Amniotic epithelial cell (primary cell): ENCODE measurements at regions not wholly inside any gene's neighbourhood (a gene's known extent, or its start where the extent isn't known, plus 50 kb on each side); places are given as distances from the start of the nearest gene placed in this dataset.
A peak's percentile ranks its signal among the peaks of the same experiment; 100 is the strongest.
"Not testable (repeated sequence)": the region's sequence is repeated elsewhere in the genome, so short reads cannot be mapped to it uniquely, and the experiment has no call there.

ENCODE experiments used
- DNase-seq: peaks from one replicate; pipeline ENCODE4 v3.0.0-alpha.2; 2010; ENCODE audit warnings: low read depth

- no peak for DNase-seq
These were observed 57.6 kb downstream of the PTTG1 start for GRCh38 chr5:160479220-160479619.

- peak; percentile 22 for DNase-seq
These were observed 58.3 kb downstream of the PTTG1 start for GRCh38 chr5:160479926-160480325.

- DNase-seq = no peak
These were observed 59.0 kb downstream of the PTTG1 start for GRCh38 chr5:160480652-160481051.

- DNase-seq = no peak
These were observed 63.0 kb downstream of the PTTG1 start for GRCh38 chr5:160484678-160485077.

- DNase-seq = no peak
These were observed 63.8 kb downstream of the PTTG1 start for GRCh38 chr5:160485364-160485969.

GRCh38 chr5:160486573-160486972 lies 64.9 kb downstream of the PTTG1 start:
- no peak for DNase-seq

- no peak for DNase-seq
These were observed 67.0 kb downstream of the PTTG1 start for GRCh38 chr5:160488394-160489325.

GRCh38 chr5:160491438-160491837 lies 69.8 kb downstream of the PTTG1 start:
- no peak for DNase-seq

GRCh38 chr5:160492565-160492964 lies 70.9 kb downstream of the PTTG1 start:
- DNase-seq = no peak

- no peak for DNase-seq
These were observed 72.2 kb downstream of the PTTG1 start for GRCh38 chr5:160493806-160494338.

- peak; percentile 7 for DNase-seq
These were observed 72.8 kb downstream of the PTTG1 start for GRCh38 chr5:160494451-160494850.

- no peak for DNase-seq
These were observed 74.7 kb downstream of the PTTG1 start for GRCh38 chr5:160496334-160496733.

GRCh38 chr5:160496784-160497183 lies 75.1 kb downstream of the PTTG1 start:
- DNase-seq = no peak

- DNase-seq = no peak
These were observed 76.2 kb downstream of the PTTG1 start for GRCh38 chr5:160497878-160498277.

- not testable (repeated sequence) for DNase-seq
These were observed 76.9 kb downstream of the PTTG1 start for GRCh38 chr5:160498441-160499043.

- DNase-seq = no peak
These were observed 79.4 kb downstream of the PTTG1 start for GRCh38 chr5:160500786-160501779.

- no peak for DNase-seq
These were observed 83.3 kb downstream of the PTTG1 start for GRCh38 chr5:160504906-160505305.

GRCh38 chr5:160506006-160507004 lies 84.7 kb downstream of the PTTG1 start:
- DNase-seq = no peak

- peak; percentile 63 for DNase-seq
These were observed 85.6 kb downstream of the PTTG1 start for GRCh38 chr5:160507221-160507721.

GRCh38 chr5:160508780-160509361 lies 87.2 kb downstream of the PTTG1 start:
- peak; percentile 69 for DNase-seq
